NB4 (cell line): ENCODE measurements at regions not wholly inside any gene's neighbourhood (a gene's known extent, or its start where the extent isn't known, plus 50 kb on each side); places are given as distances from the start of the nearest gene placed in this dataset.

ENCODE experiments used
- MYC ChIP-seq: IDR thresholded peaks from 2 replicates; pipeline ENCODE4 v1.6.1; 2011; ENCODE audit warnings: low read depth, low read length
- POLR2A ChIP-seq: IDR thresholded peaks from 2 replicates; pipeline ENCODE4 v1.6.1; 2011; ENCODE audit warnings: mild to moderate bottlenecking; ENCODE audit not compliant: insufficient read length; ENCODE audit errors: extremely low read depth
- TF ChIP-seq, protein P1 (sequence below): IDR thresholded peaks from one replicate; pipeline ENCODE4 v1.5.1; 2012; ENCODE audit warnings: low read depth, low read length
- TF ChIP-seq, protein P2 (sequence below): IDR thresholded peaks from 2 replicates; pipeline ENCODE4 v1.6.1; 2011; ENCODE audit warnings: low read depth, low read length

DNA sequence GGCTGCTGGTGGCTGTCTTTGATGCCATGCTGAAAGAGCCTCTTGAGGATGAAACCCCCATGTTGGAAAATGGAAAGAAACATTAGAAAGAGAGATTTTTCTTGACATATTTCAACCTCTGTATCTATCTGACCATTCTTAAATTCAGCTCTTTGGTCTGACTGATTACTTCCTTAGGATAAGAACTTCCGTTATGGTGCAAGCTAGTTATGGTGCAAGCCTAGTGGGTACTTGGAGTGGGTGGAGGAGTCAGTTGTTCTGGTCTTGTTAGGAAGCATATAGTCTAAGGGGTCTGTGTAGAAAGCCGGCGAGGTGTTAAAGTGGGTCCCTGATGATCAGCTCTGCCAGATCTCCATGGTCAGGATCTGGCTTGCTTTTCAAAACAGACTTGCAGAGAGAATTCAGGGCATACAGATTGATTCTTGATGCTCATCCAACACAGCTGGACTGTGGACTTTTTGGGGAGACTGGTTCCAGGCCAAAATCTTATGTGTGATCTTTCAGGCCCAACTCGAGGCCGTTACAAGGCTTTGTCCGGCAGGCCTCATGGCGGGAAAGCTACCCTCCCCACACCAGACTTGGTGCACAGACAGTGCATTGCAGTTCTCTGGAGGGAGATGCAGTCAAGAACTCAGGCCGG is 82.8 kb upstream of the BOD1L1 start:
- TF ChIP-seq, protein P1, sequence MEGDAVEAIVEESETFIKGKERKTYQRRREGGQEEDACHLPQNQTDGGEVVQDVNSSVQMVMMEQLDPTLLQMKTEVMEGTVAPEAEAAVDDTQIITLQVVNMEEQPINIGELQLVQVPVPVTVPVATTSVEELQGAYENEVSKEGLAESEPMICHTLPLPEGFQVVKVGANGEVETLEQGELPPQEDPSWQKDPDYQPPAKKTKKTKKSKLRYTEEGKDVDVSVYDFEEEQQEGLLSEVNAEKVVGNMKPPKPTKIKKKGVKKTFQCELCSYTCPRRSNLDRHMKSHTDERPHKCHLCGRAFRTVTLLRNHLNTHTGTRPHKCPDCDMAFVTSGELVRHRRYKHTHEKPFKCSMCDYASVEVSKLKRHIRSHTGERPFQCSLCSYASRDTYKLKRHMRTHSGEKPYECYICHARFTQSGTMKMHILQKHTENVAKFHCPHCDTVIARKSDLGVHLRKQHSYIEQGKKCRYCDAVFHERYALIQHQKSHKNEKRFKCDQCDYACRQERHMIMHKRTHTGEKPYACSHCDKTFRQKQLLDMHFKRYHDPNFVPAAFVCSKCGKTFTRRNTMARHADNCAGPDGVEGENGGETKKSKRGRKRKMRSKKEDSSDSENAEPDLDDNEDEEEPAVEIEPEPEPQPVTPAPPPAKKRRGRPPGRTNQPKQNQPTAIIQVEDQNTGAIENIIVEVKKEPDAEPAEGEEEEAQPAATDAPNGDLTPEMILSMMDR, result no peak
- TF ChIP-seq POLR2A, result no peak
- no peak for TF ChIP-seq MYC
- TF ChIP-seq, protein P2, sequence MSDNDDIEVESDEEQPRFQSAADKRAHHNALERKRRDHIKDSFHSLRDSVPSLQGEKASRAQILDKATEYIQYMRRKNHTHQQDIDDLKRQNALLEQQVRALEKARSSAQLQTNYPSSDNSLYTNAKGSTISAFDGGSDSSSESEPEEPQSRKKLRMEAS, result no peak
